ENCODE measurements at regions not wholly inside any gene's neighbourhood (a gene's known extent, or its start where the extent isn't known, plus 50 kb on each side); places are given as distances from the start of the nearest gene placed in this dataset.

DNA sequence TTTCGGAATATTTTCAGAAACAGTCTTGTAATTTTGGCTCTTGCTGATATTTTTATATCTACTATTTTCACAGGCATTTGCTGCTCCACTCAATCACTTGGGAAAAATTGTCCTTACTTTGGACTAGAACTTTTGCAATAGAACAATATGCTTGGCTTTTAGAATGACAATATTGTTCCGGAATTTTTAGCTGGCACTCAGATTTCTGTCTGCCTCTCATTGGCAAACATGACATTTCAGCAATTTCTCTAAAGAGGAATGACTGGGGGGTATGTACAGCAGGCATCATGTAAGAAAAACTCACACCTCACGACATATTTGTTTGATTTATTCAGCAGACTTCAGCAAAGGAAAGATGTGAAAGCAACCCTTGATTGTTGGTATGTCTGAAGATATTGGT, 243.6 kb upstream of the GPRIN3 start:
- H3K4me3 ChIP-seq (ENCODE audit: low read depth, low read length): no peak overlapping the region
- no peak for DNase-seq (ENCODE audit: low read depth, low spot score)
- in situ Hi-C loops (cut with HindIII; ENCODE audit: low sequenced_read_pairs): no loop called here
- TF ChIP-seq, protein P1, sequence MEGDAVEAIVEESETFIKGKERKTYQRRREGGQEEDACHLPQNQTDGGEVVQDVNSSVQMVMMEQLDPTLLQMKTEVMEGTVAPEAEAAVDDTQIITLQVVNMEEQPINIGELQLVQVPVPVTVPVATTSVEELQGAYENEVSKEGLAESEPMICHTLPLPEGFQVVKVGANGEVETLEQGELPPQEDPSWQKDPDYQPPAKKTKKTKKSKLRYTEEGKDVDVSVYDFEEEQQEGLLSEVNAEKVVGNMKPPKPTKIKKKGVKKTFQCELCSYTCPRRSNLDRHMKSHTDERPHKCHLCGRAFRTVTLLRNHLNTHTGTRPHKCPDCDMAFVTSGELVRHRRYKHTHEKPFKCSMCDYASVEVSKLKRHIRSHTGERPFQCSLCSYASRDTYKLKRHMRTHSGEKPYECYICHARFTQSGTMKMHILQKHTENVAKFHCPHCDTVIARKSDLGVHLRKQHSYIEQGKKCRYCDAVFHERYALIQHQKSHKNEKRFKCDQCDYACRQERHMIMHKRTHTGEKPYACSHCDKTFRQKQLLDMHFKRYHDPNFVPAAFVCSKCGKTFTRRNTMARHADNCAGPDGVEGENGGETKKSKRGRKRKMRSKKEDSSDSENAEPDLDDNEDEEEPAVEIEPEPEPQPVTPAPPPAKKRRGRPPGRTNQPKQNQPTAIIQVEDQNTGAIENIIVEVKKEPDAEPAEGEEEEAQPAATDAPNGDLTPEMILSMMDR (IDR thresholded peaks at IDR 0.05; ENCODE audit: low read depth, low read length): no peak

DNA sequence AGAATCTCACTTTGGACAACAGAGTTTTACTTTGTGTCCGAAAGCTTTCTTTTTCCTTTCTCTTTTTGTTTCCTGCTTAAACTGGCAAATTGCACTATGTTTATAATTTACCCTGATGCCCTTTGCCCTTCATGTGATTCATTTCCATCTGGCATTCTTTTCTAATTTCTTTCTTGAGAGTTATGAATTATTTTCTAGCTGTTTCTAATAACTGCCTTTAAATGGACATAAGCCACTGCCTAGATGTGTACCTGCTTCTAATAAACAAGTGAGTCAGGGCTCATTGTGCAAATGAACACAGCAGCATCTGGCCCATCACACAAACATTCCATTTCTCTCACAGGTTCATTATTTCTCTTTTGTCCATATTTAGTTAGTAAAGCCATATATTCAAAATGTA, 242.3 kb upstream of the GPRIN3 start:
- H3K4me3 ChIP-seq (ENCODE audit: low read depth, low read length): no peak overlapping the region
- in situ Hi-C loops (cut with HindIII; ENCODE audit: low sequenced_read_pairs): no loop called here
- TF ChIP-seq, protein P1 (IDR thresholded peaks at IDR 0.05; ENCODE audit: low read depth, low read length): no peak
- DNase-seq (ENCODE audit: low read depth, low spot score): no peak

DNA sequence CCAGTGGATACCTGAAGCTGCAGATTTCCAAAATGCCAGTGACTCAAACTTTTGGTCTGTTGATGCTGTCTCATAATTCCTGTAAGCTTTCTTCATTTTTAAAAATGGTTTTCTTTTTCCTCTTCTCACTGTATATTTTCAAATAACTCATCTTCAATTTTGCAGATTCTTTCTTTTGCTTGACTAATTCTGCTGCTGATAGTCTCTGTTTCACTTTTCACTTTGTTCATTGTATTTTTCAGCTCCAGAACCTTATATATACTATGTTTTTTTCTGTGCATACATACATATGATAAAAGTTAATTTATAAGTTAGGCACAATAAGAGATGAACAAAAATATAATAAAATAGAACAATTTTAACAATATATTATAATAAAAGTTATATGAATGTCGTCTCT, 237.7 kb upstream of the GPRIN3 start:
- TF ChIP-seq, protein P1 (IDR thresholded peaks at IDR 0.05; ENCODE audit: low read depth, low read length): no peak
- in situ Hi-C loops (cut with HindIII; ENCODE audit: low sequenced_read_pairs): no loop called here
- DNase-seq (ENCODE audit: low read depth, low spot score): no peak
- no peak overlapping the region for H3K4me3 ChIP-seq (ENCODE audit: low read depth, low read length)

DNA sequence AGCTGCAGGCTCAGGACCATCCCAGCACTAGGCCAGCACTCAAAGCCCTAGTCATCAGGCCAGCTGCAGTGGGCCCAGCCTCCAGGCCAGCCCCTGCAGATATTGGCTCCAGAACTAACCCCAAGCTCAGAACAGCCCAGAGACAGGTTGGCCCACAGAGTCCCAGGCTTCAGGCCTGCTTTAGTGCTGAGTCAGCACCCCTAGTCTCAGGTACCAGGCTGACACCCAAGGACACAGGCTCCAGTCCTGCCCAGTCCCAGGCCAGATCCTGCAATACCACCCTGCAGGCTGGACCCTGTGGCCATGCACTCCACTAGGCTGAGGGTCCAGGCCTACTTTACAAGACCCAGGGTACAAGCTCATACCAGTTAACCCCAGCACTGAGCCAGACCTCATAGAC, 234.4 kb upstream of the GPRIN3 start:
- in situ Hi-C loops (cut with HindIII; ENCODE audit: low sequenced_read_pairs): no loop called here
- no peak overlapping the region for H3K4me3 ChIP-seq (ENCODE audit: low read depth, low read length)
- DNase-seq (ENCODE audit: low read depth, low spot score): no peak
- TF ChIP-seq, protein P1 (IDR thresholded peaks at IDR 0.05; ENCODE audit: low read depth, low read length): no peak

DNA sequence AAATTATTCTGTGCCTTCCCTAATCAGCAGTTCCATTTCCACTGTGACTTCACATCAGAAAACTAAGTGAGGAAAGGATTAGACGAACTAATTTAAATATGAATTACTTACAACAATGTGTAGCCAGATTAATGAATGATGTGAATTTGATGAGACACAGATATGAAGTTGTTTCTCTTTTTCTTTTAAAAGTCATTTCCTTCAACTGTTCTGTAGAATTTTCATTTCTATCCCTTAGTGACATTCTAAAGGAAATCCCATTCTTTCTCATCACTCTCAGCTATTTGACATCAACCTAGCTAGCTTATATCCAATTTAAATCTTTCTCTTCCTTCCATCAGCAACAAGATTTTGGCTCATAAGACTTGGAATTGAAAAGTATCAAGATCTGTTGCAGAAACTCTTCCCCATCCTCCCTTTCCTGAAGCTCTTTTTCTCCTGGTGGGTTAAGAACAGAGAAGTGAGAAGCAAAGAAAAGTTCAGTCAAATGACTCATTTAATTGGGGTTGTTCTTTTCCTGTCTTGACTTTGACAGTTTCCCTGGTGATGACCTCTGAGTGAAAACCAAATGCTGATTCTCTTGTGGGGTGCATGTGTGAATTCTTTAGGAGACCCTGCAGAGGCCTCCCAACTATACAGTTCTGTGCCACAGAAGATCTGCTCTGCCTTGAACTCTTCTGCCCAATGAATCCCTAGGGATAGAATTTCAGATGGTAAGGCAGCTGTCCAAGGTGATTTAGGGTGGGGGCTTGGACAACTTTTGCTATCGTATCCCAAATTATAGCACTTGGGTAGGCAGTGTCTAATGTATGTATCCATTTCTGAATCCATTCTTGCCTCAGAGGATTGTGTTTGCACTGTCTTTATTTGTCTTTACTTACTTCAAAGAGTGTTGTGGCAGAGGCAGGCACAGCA, 232.5 kb upstream of the GPRIN3 start:
- TF ChIP-seq, protein P1 (IDR thresholded peaks at IDR 0.05; ENCODE audit: low read depth, low read length): no peak
- in situ Hi-C loops (cut with HindIII; ENCODE audit: low sequenced_read_pairs): no loop called here
- no peak for DNase-seq (ENCODE audit: low read depth, low spot score)
- H3K4me3 ChIP-seq (ENCODE audit: low read depth, low read length): no peak overlapping the region

DNA sequence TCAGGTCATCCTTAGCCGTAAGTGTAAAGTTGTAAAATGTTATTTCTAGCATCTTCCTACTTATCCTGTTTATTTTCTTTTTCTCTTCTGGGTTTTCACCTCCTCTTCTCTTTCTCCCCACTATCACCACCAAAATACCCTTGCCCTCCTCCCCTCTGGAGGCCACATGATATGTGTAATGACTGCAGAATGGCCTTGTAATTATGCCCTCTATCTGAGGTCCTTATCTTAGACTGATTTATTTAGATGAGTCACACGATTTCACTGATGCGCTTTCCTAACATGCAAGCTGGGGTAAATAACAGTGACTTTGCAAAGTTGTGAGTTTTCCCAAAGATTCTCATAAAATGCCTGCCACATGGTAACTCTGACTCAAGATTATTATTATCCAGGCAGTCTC, 231.8 kb upstream of the GPRIN3 start:
- in situ Hi-C loops (cut with HindIII; ENCODE audit: low sequenced_read_pairs): no loop called here
- peak; percentile 38 for DNase-seq (ENCODE audit: low read depth, low spot score)
- TF ChIP-seq, protein P1 (IDR thresholded peaks at IDR 0.05; ENCODE audit: low read depth, low read length): no peak
- H3K4me3 ChIP-seq (ENCODE audit: low read depth, low read length): no peak overlapping the region

Measured in astrocyte of the spinal cord (primary cell).